Heart left ventricle (tissue), 13 donors: ENCODE measurements at regions not wholly inside any gene's neighbourhood (a gene's known extent, or its start where the extent isn't known, plus 50 kb on each side); places are given as distances from the start of the nearest gene placed in this dataset.

Experiments used
- CTCF ChIP-seq, 12 donors: fragments of 200-600 bp; sonication (generic) in 4 of 12; IDR thresholded peaks; one replicate each; pipeline versions ENCODE4 v1.5.0 to v1.8.0; 2018 to 2022; ENCODE audit warnings: antibody characterized with exemption in 12 of 12, mild to moderate bottlenecking in 5 of 12
- POLR2A ChIP-seq, 2 donors: fragments of 450-650 bp; IDR thresholded peaks; one replicate each; pipeline ENCODE4 v1.6.1; 2017; ENCODE audit warnings: antibody characterized with exemption in 2 of 2, mild to moderate bottlenecking in 2 of 2, moderate library complexity in 2 of 2
- donor health status: ischemic (EF 13 %, LVEDD 7.1; RV severe dilation, severe dysfunction).
- donor health status: DM: no; HTN: yes; CAD: no.
- donor health status: DM: no; HTN: no; CAD: no.
- donor health status: ischemic (EF 25% LVEDD 6.9; RV normal size, moderate dysfunction).
- donor health status: ischemic (EF 25% LVEDD 5.7; RV mildly dilated, moderate dysfunction).
- donor health status: ischemic (EF 35%, LVEDD 5.7; RV mildly dilated, moderate dysfunction).
- donor health status: nonischemic (EF 11% LVEDD 7.7; RV severe dilation, severe dysfunction).
- donor health status: DM: yes; HTN: yes; CAD: no.
- donor health status: PGD.
- donor health status: ischemic (EF 29% LVEDD 5.4; RV normal size, mild dysfunction).
- donor health status: nonischemic (EF 23%, LVEDD 6.1; RV moderate dilation, normal function).

GRCh38 chr15:92780843-92781242, 119.3 kb upstream of the CHD2 start:
- TF ChIP-seq CTCF (IDR thresholded peaks at IDR 0.05) (no peak), POLR2A (IDR thresholded peaks at IDR 0.05) (no peak)
